IMR-90 (cell line): ENCODE measurements at regions not wholly inside any gene's neighbourhood (a gene's known extent, or its start where the extent isn't known, plus 50 kb on each side); places are given as distances from the start of the nearest gene placed in this dataset.

ENCODE experiments used
- ATAC-seq: fragments of 200-7000 bp; cut with Tn5 transposase; 2 replicates; pipeline ENCODE4 v1.9.1; 2020; ENCODE audit warnings: low read depth, mild to moderate bottlenecking, moderate library complexity
- BruUV-seq: library from RNA; stranded (reverse); fragments of 400-500 nt; replicated peaks from 2 replicates; lab custom pipeline; 2021; lab: Mats Ljungman, UMichigan
- CTCF ChIA-PET: fragments of 300-600 bp; formaldehyde crosslinking; extraction: SDS; loops from one replicate; lab custom pipeline; 2021; ENCODE audit warnings: antibody characterized with exemption; lab: Yijun Ruan, JAX
- POLR2A ChIA-PET: fragments of 300-600 bp; sonication (Branson Sonifier 250); formaldehyde crosslinking; loops from one replicate; lab custom pipeline; 2022; ENCODE audit warnings: antibody characterized with exemption; ENCODE audit not compliant: unreplicated experiment; lab: Charles Lee
- DNase-seq: peaks from one replicate; pipeline ENCODE4 v3.0.0; 2013
- H2AFZ ChIP-seq: replicated peaks from 2 replicates; pipeline ENCODE3; 2013; ENCODE audit warnings: low read length, mild to moderate bottlenecking; ENCODE audit not compliant: poor library complexity
- H2AK5ac ChIP-seq: 2 replicates; pipeline ENCODE4 v1.6.1; 2013; ENCODE audit warnings: low read depth, low read length, inconsistent platforms
- H2AK9ac ChIP-seq: replicated peaks from 2 replicates; pipeline ENCODE3; 2013; ENCODE audit warnings: mild to moderate bottlenecking, low read depth, low read length, moderate library complexity; ENCODE audit not compliant: poor library complexity
- H2BK120ac ChIP-seq: 2 replicates; pipeline ENCODE4 v1.6.1; 2013; ENCODE audit warnings: low read depth, low read length, inconsistent platforms
- H2BK15ac ChIP-seq: 3 replicates; pipeline ENCODE4 v1.6.1; 2013; ENCODE audit warnings: low read depth, low read length, inconsistent platforms
- H2BK20ac ChIP-seq: 2 replicates; pipeline ENCODE4 v1.6.1; 2013; ENCODE audit warnings: low read depth, mild to moderate bottlenecking, inconsistent platforms, low read length, moderate library complexity
- H2BK5ac ChIP-seq: 2 replicates; pipeline ENCODE4 v1.6.1; 2013; ENCODE audit warnings: mild to moderate bottlenecking, low read depth, low read length, inconsistent platforms; ENCODE audit not compliant: poor library complexity, severe bottlenecking
- H3K14ac ChIP-seq: replicated peaks from 2 replicates; pipeline ENCODE4 v1.6.1; 2013; ENCODE audit warnings: low read depth, low read length, inconsistent platforms
- H3K18ac ChIP-seq: 2 replicates; pipeline ENCODE4 v1.6.1; 2013; ENCODE audit warnings: low read depth, low read length, control low read depth
- H3K23ac ChIP-seq: 2 replicates; pipeline ENCODE4 v1.6.1; 2013; ENCODE audit warnings: low read depth, low read length, inconsistent platforms
- H3K27ac ChIP-seq: 2 replicates; pipeline ENCODE4 v1.5.1; 2013; ENCODE audit warnings: mild to moderate bottlenecking, control low read depth, low read length; ENCODE audit not compliant: insufficient read depth
- H3K27me3 ChIP-seq: 2 replicates; pipeline ENCODE4 v1.6.1; 2013; ENCODE audit warnings: low read length; ENCODE audit not compliant: control insufficient read depth, insufficient read depth
- H3K36me3 ChIP-seq: 2 replicates; pipeline ENCODE4 v1.6.1; 2013; ENCODE audit warnings: low read length, mixed read lengths; ENCODE audit not compliant: control insufficient read depth, insufficient read depth
- H3K4ac ChIP-seq: 2 replicates; pipeline ENCODE4 v1.6.1; 2013; ENCODE audit warnings: low read depth, low read length, inconsistent platforms
- H3K4me1 ChIP-seq: 2 replicates; pipeline ENCODE4 v1.6.1; 2013; ENCODE audit warnings: low read length, mixed read lengths; ENCODE audit not compliant: control insufficient read depth, insufficient read depth
- H3K4me2 ChIP-seq: 2 replicates; pipeline ENCODE4 v1.6.1; 2013; ENCODE audit warnings: low read depth, mild to moderate bottlenecking, control low read depth, low read length, moderate library complexity
- H3K4me3 ChIP-seq: 2 replicates; pipeline ENCODE4 v1.5.1; 2013; ENCODE audit warnings: low read depth, mild to moderate bottlenecking, control low read depth, low read length, moderate library complexity; ENCODE audit not compliant: insufficient read depth
- H3K56ac ChIP-seq: 2 replicates; pipeline ENCODE4 v1.6.1; 2013; ENCODE audit warnings: low read length, inconsistent platforms; ENCODE audit not compliant: insufficient read depth; ENCODE audit errors: extremely low read depth
- H3K79me1 ChIP-seq, 2 experiments: 2 replicates each; pipeline ENCODE4 v1.6.1; 2013; ENCODE audit warnings: low read length in 2 of 2, inconsistent platforms in 1 of 2, low read depth in 1 of 2
- H3K9ac ChIP-seq: 2 replicates; pipeline ENCODE4 v1.6.1; 2013; ENCODE audit warnings: low read depth, low read length, control low read depth
- H3K9me1 ChIP-seq: 2 replicates; pipeline ENCODE4 v1.6.1; 2013; ENCODE audit warnings: low read length, inconsistent platforms; ENCODE audit not compliant: insufficient read depth
- H3K9me3 ChIP-seq: 2 replicates; pipeline ENCODE4 v1.6.1; 2013; ENCODE audit warnings: low read length; ENCODE audit not compliant: control insufficient read depth, insufficient read depth
- H4K20me1 ChIP-seq: 2 replicates; pipeline ENCODE4 v1.6.1; 2013; ENCODE audit warnings: low read length, inconsistent platforms; ENCODE audit not compliant: insufficient read depth
- H4K5ac ChIP-seq: 2 replicates; pipeline ENCODE4 v1.6.1; 2013; ENCODE audit warnings: mild to moderate bottlenecking, low read depth, low read length, control low read depth
- H4K8ac ChIP-seq, 2 experiments: 2 replicates each; pipeline ENCODE4 v1.6.1; 2013; ENCODE audit warnings: low read depth in 2 of 2, low read length in 2 of 2, control low read depth in 1 of 2, inconsistent platforms in 1 of 2
- H4K91ac ChIP-seq: 2 replicates; pipeline ENCODE4 v1.6.1; 2013; ENCODE audit warnings: low read depth, low read length, inconsistent platforms; ENCODE audit not compliant: insufficient read depth
- BHLHE40 ChIP-seq: fragments of 150-350 bp; IDR thresholded peaks from 2 replicates; pipeline ENCODE4 v1.6.1; 2016; ENCODE audit warnings: mild to moderate bottlenecking, low read depth, low read length
- CEBPB ChIP-seq: IDR thresholded peaks from 2 replicates; pipeline ENCODE4 v1.6.1; 2012; ENCODE audit warnings: low read depth, low read length, improper control_type of control experiment
- CHD1 ChIP-seq: IDR thresholded peaks from 2 replicates; pipeline ENCODE4 v1.6.1; 2012; ENCODE audit warnings: low read depth, low read length, improper control_type of control experiment
- FOS ChIP-seq: fragments of 150-350 bp; IDR thresholded peaks from 2 replicates; pipeline ENCODE4 v1.6.1; 2016; ENCODE audit warnings: low read depth, low read length
- MAFK ChIP-seq: IDR thresholded peaks from 2 replicates; pipeline ENCODE4 v1.6.1; 2012; ENCODE audit warnings: low read depth, low read length, improper control_type of control experiment
- MAZ ChIP-seq: IDR thresholded peaks from 2 replicates; pipeline ENCODE4 v1.6.1; 2012; ENCODE audit warnings: low read depth, mild to moderate bottlenecking, low read length, improper control_type of control experiment, moderate library complexity, borderline replicate concordance
- MXI1 ChIP-seq: IDR thresholded peaks from 2 replicates; pipeline ENCODE4 v1.6.1; 2012; ENCODE audit warnings: low read depth, mild to moderate bottlenecking, low read length, moderate library complexity, borderline replicate concordance
- NFE2L2 ChIP-seq: fragments of 150-350 bp; IDR thresholded peaks from 2 replicates; pipeline ENCODE4 v1.6.1; 2016; ENCODE audit warnings: low read depth, mild to moderate bottlenecking, low read length
- POLR2A ChIP-seq: IDR thresholded peaks from 2 replicates; pipeline ENCODE4 v1.6.1; 2012; ENCODE audit warnings: mild to moderate bottlenecking, low read depth, low read length
- RAD21 ChIP-seq: IDR thresholded peaks from 2 replicates; pipeline ENCODE4 v1.6.1; 2012; ENCODE audit warnings: low read length, improper control_type of control experiment
- RCOR1 ChIP-seq: IDR thresholded peaks from 2 replicates; pipeline ENCODE4 v1.6.1; 2012; ENCODE audit warnings: mild to moderate bottlenecking, low read length, improper control_type of control experiment; ENCODE audit not compliant: insufficient replicate concordance
- RFX5 ChIP-seq: IDR thresholded peaks from 2 replicates; pipeline ENCODE4 v1.8.0; 2012; ENCODE audit warnings: low read depth, mild to moderate bottlenecking, low read length, moderate library complexity
- SMC3 ChIP-seq: fragments of 150-350 bp; IDR thresholded peaks from 2 replicates; pipeline ENCODE4 v1.6.1; 2016; ENCODE audit warnings: low read depth, mild to moderate bottlenecking, antibody characterized with exemption, low read length, moderate library complexity
- WGBS, 2 experiments: methylation state at CpG; one replicate each; pipeline versions ENCODE4 v1.1.5 to v1.1.7; 2013; ENCODE audit warnings: missing lambda C conversion rate in 2 of 2; ENCODE audit not compliant: insufficient read length in 1 of 2; ENCODE audit errors: extremely low coverage in 2 of 2; 5-methylcytosine and 5-hydroxymethylcytosine counted together
- dilution Hi-C: fragments of 300-500 bp; cut with HindIII; formaldehyde crosslinking; loops from one replicate; pipeline ENCODE4 v1.14.3; 2018; ENCODE audit warnings: low sequenced_read_pairs; ENCODE audit not compliant: unreplicated experiment
- in situ Hi-C: fragments of 300-500 bp; cut with MboI; formaldehyde crosslinking; loops from 3 replicates; pipeline ENCODE4 v1.14.3; 2019; ENCODE audit warnings: low sequenced_read_pairs, inconsistent platforms, mixed read lengths
- intact Hi-C: fragments of 100-400 bp; cut with micrococcal nuclease; formaldehyde crosslinking; loops from 2 replicates; pipeline ENCODE4 v1.10.0; 2022
- TF ChIP-seq, protein P1 (sequence below): fragments of 150-350 bp; IDR thresholded peaks from 2 replicates; pipeline ENCODE4 v1.6.1; 2016; ENCODE audit warnings: low read depth, mild to moderate bottlenecking, low read length, moderate library complexity, borderline replicate concordance
- TF ChIP-seq, protein P2 (sequence below): conservative IDR thresholded peaks from 2 replicates; pipeline ENCODE4 v1.5.1; 2012; ENCODE audit warnings: mild to moderate bottlenecking, low read depth, low read length, improper control_type of control experiment
- TF ChIP-seq, protein P3 (sequence below): fragments of 150-350 bp; IDR thresholded peaks from 2 replicates; pipeline ENCODE4 v1.6.1; 2017; ENCODE audit warnings: mild to moderate bottlenecking, antibody characterized with exemption, low read length, low read depth

DNA sequence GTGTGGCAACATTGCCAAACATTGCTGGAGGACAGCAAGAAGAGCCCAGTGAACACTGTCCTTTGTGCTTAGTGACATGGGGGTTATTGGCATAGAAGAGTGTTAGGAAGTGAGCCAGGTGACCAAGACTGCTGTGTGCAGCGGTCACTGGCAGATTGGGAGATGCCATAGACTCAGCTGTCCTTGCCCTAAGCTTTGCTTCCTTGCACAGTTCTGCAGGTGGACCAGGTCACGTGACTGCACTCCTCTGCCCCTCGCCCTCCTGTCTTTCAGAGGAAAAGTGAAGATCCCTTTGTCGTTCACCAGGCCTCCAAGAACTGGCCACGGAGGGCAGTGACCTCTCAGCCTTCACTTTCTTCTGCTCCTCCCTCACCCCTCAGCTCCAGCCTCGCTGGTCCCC, 215.6 kb upstream of the SMIM21 start:
- in situ Hi-C loops, result no loop called here
- Histone ChIP-seq H3K23ac (no peak overlapping the region), H2AFZ (no peak overlapping the region), H3K9ac (no peak overlapping the region), H3K18ac (no peak overlapping the region), H3K9me1 (no peaks in the 10 kb centered on the region), H4K5ac (no peak overlapping the region), H4K8ac (no peak overlapping the region), H3K9me3 (no peaks in the 10 kb centered on the region; the same call in 1 of the 2 replicates), H4K91ac (no peak overlapping the region), H2AK9ac (no peak overlapping the region), H2BK5ac (no peak overlapping the region), H3K4me2 (no peak overlapping the region), H2BK15ac (no peak overlapping the region), H3K27me3 (peaks cover 5% of the 10 kb centered on the region; the same call in 1 of the 2 replicates), H3K4me3 (no peak overlapping the region), H3K4me1 (no peaks in the 10 kb centered on the region), H3K14ac (no peak overlapping the region), H4K20me1 (no peaks in the 10 kb centered on the region), H3K56ac (no peak overlapping the region), H3K36me3 (no peaks in the 10 kb centered on the region), H2AK5ac (no peak overlapping the region), H3K79me1 (no peaks in the 10 kb centered on the region), H2BK20ac (no peak overlapping the region), H3K27ac (no peak overlapping the region), H2BK120ac (no peak overlapping the region), H3K4ac (no peak overlapping the region)
- no peak for DNase-seq
- WGBS, 2 experiments, result 82% methylated on average over 4 of the region's 6 CpGs; no CpG with 5 or more reads in 1 of the 2 experiments
- dilution Hi-C loops, result no loop called here
- ChIA-PET CTCF (interaction anchor here (0.7 kb wide), 1 partner anchor 475 kb away, joined by 4 read pairs; no protein-coding TSS in a partner anchor), POLR2A (no interaction called here)
- BruUV-seq, result no TSS peak
- intact Hi-C loops, result no loop called here
- TF ChIP-seq RCOR1 (no peak), FOS (no peak), RFX5 (no peak), MAZ (no peak), CHD1 (no peak), SMC3 (no peak), RAD21 (no peak), CEBPB (no peak), MAFK (no peak), NFE2L2 (no peak), POLR2A (no peak), BHLHE40 (no peak), MXI1 (no peak)
- TF ChIP-seq, protein P1, sequence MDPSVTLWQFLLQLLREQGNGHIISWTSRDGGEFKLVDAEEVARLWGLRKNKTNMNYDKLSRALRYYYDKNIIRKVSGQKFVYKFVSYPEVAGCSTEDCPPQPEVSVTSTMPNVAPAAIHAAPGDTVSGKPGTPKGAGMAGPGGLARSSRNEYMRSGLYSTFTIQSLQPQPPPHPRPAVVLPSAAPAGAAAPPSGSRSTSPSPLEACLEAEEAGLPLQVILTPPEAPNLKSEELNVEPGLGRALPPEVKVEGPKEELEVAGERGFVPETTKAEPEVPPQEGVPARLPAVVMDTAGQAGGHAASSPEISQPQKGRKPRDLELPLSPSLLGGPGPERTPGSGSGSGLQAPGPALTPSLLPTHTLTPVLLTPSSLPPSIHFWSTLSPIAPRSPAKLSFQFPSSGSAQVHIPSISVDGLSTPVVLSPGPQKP, result no peak
- TF ChIP-seq, protein P2, sequence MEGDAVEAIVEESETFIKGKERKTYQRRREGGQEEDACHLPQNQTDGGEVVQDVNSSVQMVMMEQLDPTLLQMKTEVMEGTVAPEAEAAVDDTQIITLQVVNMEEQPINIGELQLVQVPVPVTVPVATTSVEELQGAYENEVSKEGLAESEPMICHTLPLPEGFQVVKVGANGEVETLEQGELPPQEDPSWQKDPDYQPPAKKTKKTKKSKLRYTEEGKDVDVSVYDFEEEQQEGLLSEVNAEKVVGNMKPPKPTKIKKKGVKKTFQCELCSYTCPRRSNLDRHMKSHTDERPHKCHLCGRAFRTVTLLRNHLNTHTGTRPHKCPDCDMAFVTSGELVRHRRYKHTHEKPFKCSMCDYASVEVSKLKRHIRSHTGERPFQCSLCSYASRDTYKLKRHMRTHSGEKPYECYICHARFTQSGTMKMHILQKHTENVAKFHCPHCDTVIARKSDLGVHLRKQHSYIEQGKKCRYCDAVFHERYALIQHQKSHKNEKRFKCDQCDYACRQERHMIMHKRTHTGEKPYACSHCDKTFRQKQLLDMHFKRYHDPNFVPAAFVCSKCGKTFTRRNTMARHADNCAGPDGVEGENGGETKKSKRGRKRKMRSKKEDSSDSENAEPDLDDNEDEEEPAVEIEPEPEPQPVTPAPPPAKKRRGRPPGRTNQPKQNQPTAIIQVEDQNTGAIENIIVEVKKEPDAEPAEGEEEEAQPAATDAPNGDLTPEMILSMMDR, result no peak
- TF ChIP-seq, protein P3, sequence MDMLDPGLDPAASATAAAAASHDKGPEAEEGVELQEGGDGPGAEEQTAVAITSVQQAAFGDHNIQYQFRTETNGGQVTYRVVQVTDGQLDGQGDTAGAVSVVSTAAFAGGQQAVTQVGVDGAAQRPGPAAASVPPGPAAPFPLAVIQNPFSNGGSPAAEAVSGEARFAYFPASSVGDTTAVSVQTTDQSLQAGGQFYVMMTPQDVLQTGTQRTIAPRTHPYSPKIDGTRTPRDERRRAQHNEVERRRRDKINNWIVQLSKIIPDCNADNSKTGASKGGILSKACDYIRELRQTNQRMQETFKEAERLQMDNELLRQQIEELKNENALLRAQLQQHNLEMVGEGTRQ, result no peak
- ATAC-seq, result no peak
